ENCODE measurements at regions not wholly inside any gene's neighbourhood (a gene's known extent, or its start where the extent isn't known, plus 50 kb on each side); places are given as distances from the start of the nearest gene placed in this dataset.

DNA sequence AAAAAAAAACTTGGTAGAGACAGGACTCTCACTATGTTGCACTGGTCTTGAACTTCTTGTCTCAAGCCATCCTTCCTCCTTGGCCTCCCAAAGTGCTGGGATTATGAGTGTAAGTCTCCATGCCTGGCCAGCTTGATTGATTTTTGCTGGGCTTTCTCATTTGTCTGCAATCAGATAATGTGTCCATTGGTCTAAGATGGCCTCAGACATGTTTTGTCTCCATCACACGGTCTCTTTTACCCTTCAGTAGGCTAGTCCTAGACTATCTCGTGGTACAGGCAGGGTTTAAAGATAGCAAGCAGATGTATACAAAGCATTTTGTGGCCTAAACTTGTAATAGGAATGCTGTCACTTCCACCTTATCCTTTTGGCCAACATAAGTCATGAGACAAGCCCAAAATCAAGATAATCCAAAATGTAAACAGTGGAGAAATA lies 289.1 kb downstream of the TFAP2B start:
- no peak overlapping the region for H2AFZ ChIP-seq (ENCODE audit: low read length)
- in situ Hi-C loops (cut with HindIII; ENCODE audit: extremely low pct_ligation_motif_present, low pct_unique_long_range_greater_than_20kb) = no loop called here
- H3K9ac ChIP-seq (ENCODE audit: insufficient read depth, low read depth, low read length) = no peak overlapping the region
- H3K36me3 ChIP-seq (replicated peaks in 1 of 2; ENCODE audit: control insufficient read depth in 1 of 2, insufficient read depth in 2 of 2, low read length in 2 of 2) = no peaks in the 10 kb centered on the region
- H3K27ac ChIP-seq (ENCODE audit: extremely low read length, insufficient read depth, low read length) = no peak overlapping the region
- H3K27me3 ChIP-seq (ENCODE audit: control insufficient read depth in 1 of 2, insufficient read depth in 2 of 2, low read length in 2 of 2) = no peaks in the 10 kb centered on the region
- ATAC-seq (no peak), FAIRE-seq (no peak), DNase-seq (ENCODE audit: low spot score) (no peak)
- H4K20me1 ChIP-seq (ENCODE audit: insufficient read depth, low read length) = no peaks in the 10 kb centered on the region
- H3K79me2 ChIP-seq (ENCODE audit: insufficient read depth, low read length) = no peaks in the 10 kb centered on the region
- TF ChIP-seq ELF1 (CRISPR knock-in tag; IDR thresholded peaks at IDR 0.05) = no peak
- no peak for TF ChIP-seq ZNF737 (CRISPR knock-in tag; IDR thresholded peaks at IDR 0.05; ENCODE audit: borderline replicate concordance)
- no peak for TF ChIP-seq MTERF4 (CRISPR knock-in tag; IDR thresholded peaks at IDR 0.05)
- TF ChIP-seq TFE3 (CRISPR knock-in tag; IDR thresholded peaks at IDR 0.05) = no peak
- TF ChIP-seq, protein P1, sequence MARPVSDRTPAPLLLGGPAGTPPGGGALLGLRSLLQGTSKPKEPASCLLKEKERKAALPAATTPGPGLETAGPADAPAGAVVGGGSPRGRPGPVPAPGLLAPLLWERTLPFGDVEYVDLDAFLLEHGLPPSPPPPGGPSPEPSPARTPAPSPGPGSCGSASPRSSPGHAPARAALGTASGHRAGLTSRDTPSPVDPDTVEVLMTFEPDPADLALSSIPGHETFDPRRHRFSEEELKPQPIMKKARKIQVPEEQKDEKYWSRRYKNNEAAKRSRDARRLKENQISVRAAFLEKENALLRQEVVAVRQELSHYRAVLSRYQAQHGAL (CRISPR knock-in tag; IDR thresholded peaks at IDR 0.05; ENCODE audit: not compliant biosample characterization) = no peak
- no peak for TF ChIP-seq CBX1 (IDR thresholded peaks at IDR 0.05; ENCODE audit: low read depth)
- no peak for TF ChIP-seq SYNCRIP (IDR thresholded peaks at IDR 0.05; ENCODE audit: insufficient read depth, low read depth, low read length)
- no peak for TF ChIP-seq MEIS1 (CRISPR knock-in tag; IDR thresholded peaks at IDR 0.05; ENCODE audit: borderline replicate concordance)
- no peak for TF ChIP-seq ZC3H13 (CRISPR knock-in tag; IDR thresholded peaks at IDR 0.05)
- no peak for TF ChIP-seq ZNF776 (CRISPR knock-in tag; IDR thresholded peaks at IDR 0.05)
- TF ChIP-seq ZNF7 (CRISPR knock-in tag; IDR thresholded peaks at IDR 0.05) = no peak
- TF ChIP-seq MLLT10 (CRISPR knock-in tag; IDR thresholded peaks at IDR 0.05) = no peak
- no peak for TF ChIP-seq ZSCAN12 (CRISPR knock-in tag; IDR thresholded peaks at IDR 0.05)
- TF ChIP-seq ZNF572 (CRISPR knock-in tag; IDR thresholded peaks at IDR 0.05) = no peak
- no peak for TF ChIP-seq ZNF143 (CRISPR knock-in tag; IDR thresholded peaks at IDR 0.05)
- intact Hi-C loops (cut with micrococcal nuclease; ENCODE audit: unreplicated experiment) = no loop called here
- CTCF ChIA-PET (ENCODE audit: low intra/inter-chr PET ratio, low total read pairs) = no interaction called here
- H3K4me1 ChIP-seq (ENCODE audit: insufficient read depth, low read length) = no peaks in the 10 kb centered on the region
- POLR2A ChIA-PET = no interaction called here
- 0% methylated on average over 2 of the region's 2 CpGs for WGBS (ENCODE audit: low lambda C conversion rate)
- peaks cover 29% of the 10 kb centered on the region for H3K9me3 ChIP-seq (ENCODE audit: low read length)
- H3K4me2 ChIP-seq (ENCODE audit: low read depth, low read length) = no peak overlapping the region
- no peak overlapping the region for H3K4me3 ChIP-seq (replicated peaks in 1 of 3; ENCODE audit: insufficient read depth in 1 of 3, low read depth in 2 of 3, low read length in 3 of 3)
- BruUV-seq (replicated peaks) = no TSS peak
